HCT116 (cell line): ENCODE measurements at regions not wholly inside any gene's neighbourhood (a gene's known extent, or its start where the extent isn't known, plus 50 kb on each side); places are given as distances from the start of the nearest gene placed in this dataset.

Experiments
- CBX3 ChIP-seq: IDR thresholded peaks from 2 replicates; pipeline ENCODE4 v1.6.1; 2012; ENCODE audit warnings: low read depth
- EGR1 ChIP-seq: IDR thresholded peaks from 2 replicates; pipeline ENCODE4 v1.6.1; 2012; ENCODE audit warnings: low read depth
- EZH2 ChIP-seq: fragments of 200-600 bp; sonication (generic); IDR thresholded peaks from 2 replicates; pipeline ENCODE4 v1.6.1; 2017; ENCODE audit warnings: antibody characterized with exemption, mixed run types
- EZH2phosphoT487 ChIP-seq: fragments of 200-600 bp; IDR thresholded peaks from 2 replicates; pipeline ENCODE4 v1.6.1; 2018; ENCODE audit warnings: antibody characterized with exemption, borderline replicate concordance
- FOSL1 ChIP-seq: IDR thresholded peaks from 2 replicates; pipeline ENCODE4 v1.6.1; 2012; ENCODE audit warnings: low read depth
- JUND ChIP-seq: IDR thresholded peaks from 2 replicates; pipeline ENCODE4 v1.6.1; 2012
- POLR2A ChIP-seq: IDR thresholded peaks from 2 replicates; pipeline ENCODE4 v1.7.0; 2011; ENCODE audit warnings: borderline replicate concordance; ENCODE audit not compliant: insufficient read depth, insufficient read length; ENCODE audit errors: extremely low read depth
- POLR2AphosphoS5 ChIP-seq: IDR thresholded peaks from 2 replicates; pipeline ENCODE4 v1.6.1; 2011; ENCODE audit warnings: mild to moderate bottlenecking, low read depth, low read length, moderate library complexity
- SIN3A ChIP-seq: IDR thresholded peaks from 2 replicates; pipeline ENCODE4 v1.6.1; 2012; ENCODE audit warnings: low read depth
- ZFX ChIP-seq: fragments of 450-650 bp; IDR thresholded peaks from 2 replicates; pipeline ENCODE4 v1.6.1; 2017
- TF ChIP-seq, protein P1 (sequence below), 3 experiments: fragments of 200-600 bp in 1 of 3; sonication (generic) in 1 of 3; IDR thresholded peaks in 2 of 3; conservative IDR thresholded peaks in 1 of 3; 2 replicates each; pipeline ENCODE4 v1.5.1; 2012 to 2017; ENCODE audit warnings: low read depth in 2 of 3, low read length in 2 of 3, antibody characterized with exemption in 1 of 3, borderline replicate concordance in 1 of 3, control low read depth in 1 of 3, mild to moderate bottlenecking in 1 of 3, mixed read lengths in 1 of 3, mixed run types in 1 of 3, moderate library complexity in 1 of 3; ENCODE audit not compliant: insufficient read depth in 1 of 3
- TF ChIP-seq, protein P2 (sequence below): IDR thresholded peaks from 2 replicates; pipeline ENCODE4 v1.6.1; 2012
- TF ChIP-seq, protein P3 (sequence below): IDR thresholded peaks from 2 replicates; pipeline ENCODE4 v1.6.1; 2012; ENCODE audit warnings: low read depth
- TF ChIP-seq, protein P4 (sequence below): IDR thresholded peaks from 2 replicates; pipeline ENCODE4 v1.6.1; 2011; ENCODE audit warnings: mild to moderate bottlenecking, low read length, moderate library complexity; ENCODE audit not compliant: insufficient replicate concordance; ENCODE audit errors: extremely low read depth

DNA sequence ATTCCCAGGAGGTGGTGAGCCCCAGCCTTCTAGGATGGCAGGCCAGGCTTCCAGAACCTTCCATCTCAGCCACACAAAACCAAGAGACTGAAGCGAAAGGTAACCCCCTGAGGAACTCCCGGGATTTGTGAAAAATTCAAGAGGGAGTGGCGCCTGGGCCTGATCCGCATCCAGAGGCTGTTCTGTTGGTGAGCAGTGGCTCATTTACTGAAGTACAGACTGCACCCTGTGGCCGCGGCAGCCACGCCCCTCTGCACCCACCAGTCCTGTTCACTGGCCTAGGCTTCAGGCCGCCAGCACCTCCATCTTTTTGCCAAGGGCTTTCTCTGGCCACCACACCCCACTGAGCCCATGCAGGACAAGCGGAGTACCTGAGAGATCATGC, 79.1 kb upstream of the PTPN1 start:
- TF ChIP-seq CBX3 = no peak
- TF ChIP-seq, protein P1, sequence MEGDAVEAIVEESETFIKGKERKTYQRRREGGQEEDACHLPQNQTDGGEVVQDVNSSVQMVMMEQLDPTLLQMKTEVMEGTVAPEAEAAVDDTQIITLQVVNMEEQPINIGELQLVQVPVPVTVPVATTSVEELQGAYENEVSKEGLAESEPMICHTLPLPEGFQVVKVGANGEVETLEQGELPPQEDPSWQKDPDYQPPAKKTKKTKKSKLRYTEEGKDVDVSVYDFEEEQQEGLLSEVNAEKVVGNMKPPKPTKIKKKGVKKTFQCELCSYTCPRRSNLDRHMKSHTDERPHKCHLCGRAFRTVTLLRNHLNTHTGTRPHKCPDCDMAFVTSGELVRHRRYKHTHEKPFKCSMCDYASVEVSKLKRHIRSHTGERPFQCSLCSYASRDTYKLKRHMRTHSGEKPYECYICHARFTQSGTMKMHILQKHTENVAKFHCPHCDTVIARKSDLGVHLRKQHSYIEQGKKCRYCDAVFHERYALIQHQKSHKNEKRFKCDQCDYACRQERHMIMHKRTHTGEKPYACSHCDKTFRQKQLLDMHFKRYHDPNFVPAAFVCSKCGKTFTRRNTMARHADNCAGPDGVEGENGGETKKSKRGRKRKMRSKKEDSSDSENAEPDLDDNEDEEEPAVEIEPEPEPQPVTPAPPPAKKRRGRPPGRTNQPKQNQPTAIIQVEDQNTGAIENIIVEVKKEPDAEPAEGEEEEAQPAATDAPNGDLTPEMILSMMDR (IDR thresholded peaks at IDR 0.05 in 2 of 3, conservative IDR thresholded peaks at IDR 0.05 in 1 of 3; ENCODE audit: borderline replicate concordance in 1 of 3, insufficient read depth in 1 of 3, low read depth in 2 of 3, low read length in 2 of 3) = no peak
- TF ChIP-seq POLR2AphosphoS5 = no peak
- TF ChIP-seq, protein P2, sequence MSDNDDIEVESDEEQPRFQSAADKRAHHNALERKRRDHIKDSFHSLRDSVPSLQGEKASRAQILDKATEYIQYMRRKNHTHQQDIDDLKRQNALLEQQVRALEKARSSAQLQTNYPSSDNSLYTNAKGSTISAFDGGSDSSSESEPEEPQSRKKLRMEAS = no peak
- TF ChIP-seq EGR1 = no peak
- TF ChIP-seq SIN3A = no peak
- no peak for TF ChIP-seq EZH2
- TF ChIP-seq EZH2phosphoT487 = no peak
- no peak for TF ChIP-seq FOSL1
- TF ChIP-seq JUND = no peak
- TF ChIP-seq, protein P3, sequence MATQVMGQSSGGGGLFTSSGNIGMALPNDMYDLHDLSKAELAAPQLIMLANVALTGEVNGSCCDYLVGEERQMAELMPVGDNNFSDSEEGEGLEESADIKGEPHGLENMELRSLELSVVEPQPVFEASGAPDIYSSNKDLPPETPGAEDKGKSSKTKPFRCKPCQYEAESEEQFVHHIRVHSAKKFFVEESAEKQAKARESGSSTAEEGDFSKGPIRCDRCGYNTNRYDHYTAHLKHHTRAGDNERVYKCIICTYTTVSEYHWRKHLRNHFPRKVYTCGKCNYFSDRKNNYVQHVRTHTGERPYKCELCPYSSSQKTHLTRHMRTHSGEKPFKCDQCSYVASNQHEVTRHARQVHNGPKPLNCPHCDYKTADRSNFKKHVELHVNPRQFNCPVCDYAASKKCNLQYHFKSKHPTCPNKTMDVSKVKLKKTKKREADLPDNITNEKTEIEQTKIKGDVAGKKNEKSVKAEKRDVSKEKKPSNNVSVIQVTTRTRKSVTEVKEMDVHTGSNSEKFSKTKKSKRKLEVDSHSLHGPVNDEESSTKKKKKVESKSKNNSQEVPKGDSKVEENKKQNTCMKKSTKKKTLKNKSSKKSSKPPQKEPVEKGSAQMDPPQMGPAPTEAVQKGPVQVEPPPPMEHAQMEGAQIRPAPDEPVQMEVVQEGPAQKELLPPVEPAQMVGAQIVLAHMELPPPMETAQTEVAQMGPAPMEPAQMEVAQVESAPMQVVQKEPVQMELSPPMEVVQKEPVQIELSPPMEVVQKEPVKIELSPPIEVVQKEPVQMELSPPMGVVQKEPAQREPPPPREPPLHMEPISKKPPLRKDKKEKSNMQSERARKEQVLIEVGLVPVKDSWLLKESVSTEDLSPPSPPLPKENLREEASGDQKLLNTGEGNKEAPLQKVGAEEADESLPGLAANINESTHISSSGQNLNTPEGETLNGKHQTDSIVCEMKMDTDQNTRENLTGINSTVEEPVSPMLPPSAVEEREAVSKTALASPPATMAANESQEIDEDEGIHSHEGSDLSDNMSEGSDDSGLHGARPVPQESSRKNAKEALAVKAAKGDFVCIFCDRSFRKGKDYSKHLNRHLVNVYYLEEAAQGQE = no peak
- TF ChIP-seq POLR2A = no peak
- no peak for TF ChIP-seq ZFX
- TF ChIP-seq, protein P4, sequence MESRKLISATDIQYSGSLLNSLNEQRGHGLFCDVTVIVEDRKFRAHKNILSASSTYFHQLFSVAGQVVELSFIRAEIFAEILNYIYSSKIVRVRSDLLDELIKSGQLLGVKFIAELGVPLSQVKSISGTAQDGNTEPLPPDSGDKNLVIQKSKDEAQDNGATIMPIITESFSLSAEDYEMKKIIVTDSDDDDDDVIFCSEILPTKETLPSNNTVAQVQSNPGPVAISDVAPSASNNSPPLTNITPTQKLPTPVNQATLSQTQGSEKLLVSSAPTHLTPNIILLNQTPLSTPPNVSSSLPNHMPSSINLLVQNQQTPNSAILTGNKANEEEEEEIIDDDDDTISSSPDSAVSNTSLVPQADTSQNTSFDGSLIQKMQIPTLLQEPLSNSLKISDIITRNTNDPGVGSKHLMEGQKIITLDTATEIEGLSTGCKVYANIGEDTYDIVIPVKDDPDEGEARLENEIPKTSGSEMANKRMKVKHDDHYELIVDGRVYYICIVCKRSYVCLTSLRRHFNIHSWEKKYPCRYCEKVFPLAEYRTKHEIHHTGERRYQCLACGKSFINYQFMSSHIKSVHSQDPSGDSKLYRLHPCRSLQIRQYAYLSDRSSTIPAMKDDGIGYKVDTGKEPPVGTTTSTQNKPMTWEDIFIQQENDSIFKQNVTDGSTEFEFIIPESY = no peak
